ENCODE measurements at regions not wholly inside any gene's neighbourhood (a gene's known extent, or its start where the extent isn't known, plus 50 kb on each side); places are given as distances from the start of the nearest gene placed in this dataset.

DNA sequence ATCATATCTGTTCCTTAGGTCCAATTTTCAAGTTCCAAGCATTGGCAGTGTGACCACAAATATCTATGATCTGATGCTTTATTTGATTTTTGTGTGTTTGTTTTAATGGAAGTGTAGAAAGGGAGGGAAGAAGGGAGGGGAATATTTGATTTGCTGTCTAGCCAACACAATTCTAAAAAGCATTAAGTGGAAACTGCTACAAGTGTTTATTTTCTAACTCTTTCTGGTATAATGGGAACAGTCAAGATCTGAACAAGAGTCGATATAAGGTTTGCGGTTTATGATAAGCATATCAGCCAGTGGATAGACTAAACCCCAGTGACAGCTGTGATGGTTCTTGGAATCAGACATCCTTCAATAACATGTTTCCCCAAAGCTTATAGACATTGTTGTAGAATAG lies 267.8 kb upstream of the SNX7 start:
- Histone ChIP-seq H3K4me3 (ENCODE audit: low read length) (no peak overlapping the region), H4K20me1 (ENCODE audit: low read length) (no peaks in the 10 kb centered on the region), H3K9me2 (replicated peaks; ENCODE audit: low read length) (no peaks in the 10 kb centered on the region), H3K9me3 (ENCODE audit: low read length) (no peaks in the 10 kb centered on the region), H3K4me2 (ENCODE audit: low read length) (no peak overlapping the region), H3K27me3 (ENCODE audit: low read length) (no peaks in the 10 kb centered on the region), H3K9ac (ENCODE audit: low read length) (no peak overlapping the region), H2AFZ (ENCODE audit: low read length) (no peak overlapping the region), H3F3A (ENCODE audit: low read length, unreplicated experiment) (no peaks in the 10 kb centered on the region), H3K4me1 (ENCODE audit: insufficient read depth, low read length) (peaks cover 12% of the 10 kb centered on the region), H3K27ac (ENCODE audit: low read length) (no peak overlapping the region), H3K36me3 (ENCODE audit: low read depth, low read length) (no peaks in the 10 kb centered on the region), H3K79me2 (ENCODE audit: low read length) (no peaks in the 10 kb centered on the region)
- TF ChIP-seq, protein P1, sequence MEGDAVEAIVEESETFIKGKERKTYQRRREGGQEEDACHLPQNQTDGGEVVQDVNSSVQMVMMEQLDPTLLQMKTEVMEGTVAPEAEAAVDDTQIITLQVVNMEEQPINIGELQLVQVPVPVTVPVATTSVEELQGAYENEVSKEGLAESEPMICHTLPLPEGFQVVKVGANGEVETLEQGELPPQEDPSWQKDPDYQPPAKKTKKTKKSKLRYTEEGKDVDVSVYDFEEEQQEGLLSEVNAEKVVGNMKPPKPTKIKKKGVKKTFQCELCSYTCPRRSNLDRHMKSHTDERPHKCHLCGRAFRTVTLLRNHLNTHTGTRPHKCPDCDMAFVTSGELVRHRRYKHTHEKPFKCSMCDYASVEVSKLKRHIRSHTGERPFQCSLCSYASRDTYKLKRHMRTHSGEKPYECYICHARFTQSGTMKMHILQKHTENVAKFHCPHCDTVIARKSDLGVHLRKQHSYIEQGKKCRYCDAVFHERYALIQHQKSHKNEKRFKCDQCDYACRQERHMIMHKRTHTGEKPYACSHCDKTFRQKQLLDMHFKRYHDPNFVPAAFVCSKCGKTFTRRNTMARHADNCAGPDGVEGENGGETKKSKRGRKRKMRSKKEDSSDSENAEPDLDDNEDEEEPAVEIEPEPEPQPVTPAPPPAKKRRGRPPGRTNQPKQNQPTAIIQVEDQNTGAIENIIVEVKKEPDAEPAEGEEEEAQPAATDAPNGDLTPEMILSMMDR (conservative IDR thresholded peaks at IDR 0.05; ENCODE audit: low read depth, low read length): no peak
- TF ChIP-seq EZH2phosphoT487 (IDR thresholded peaks at IDR 0.05; ENCODE audit: borderline replicate concordance, low read length): no peak
- no peak for TF ChIP-seq EZH2 (IDR thresholded peaks at IDR 0.05; ENCODE audit: low read length, unreplicated experiment)
- intact Hi-C loops (cut with micrococcal nuclease): no loop called here
- no TSS peak for BruUV-seq (replicated peaks)
- ChIA-PET POLR2A (ENCODE audit: unreplicated experiment) (no interaction called here), CTCF (no interaction called here)
- DNase-seq: no peak
- ATAC-seq: no peak

DNA sequence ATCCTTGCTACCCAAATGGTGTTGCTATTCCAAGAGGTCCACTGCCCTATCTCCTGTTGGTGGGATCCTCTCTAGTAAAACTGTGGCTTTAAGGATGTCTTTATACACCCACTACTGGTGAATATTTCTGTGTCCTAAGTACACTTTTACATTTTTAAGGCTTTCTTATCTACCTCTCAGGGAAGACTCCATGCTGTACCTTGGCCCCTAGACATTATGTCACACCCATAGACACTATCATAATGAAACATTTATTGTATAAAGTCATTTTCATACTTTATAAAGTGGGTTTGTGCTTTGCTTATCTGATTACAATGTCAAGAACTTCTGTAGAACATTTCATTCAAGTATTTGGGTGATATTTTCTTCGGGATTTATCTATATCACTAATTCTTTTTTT lies 270.3 kb upstream of the SNX7 start:
- no TSS peak for BruUV-seq (replicated peaks)
- CTCF ChIA-PET: no interaction called here
- Histone ChIP-seq H3F3A (ENCODE audit: low read length, unreplicated experiment) (no peaks in the 10 kb centered on the region), H3K9me3 (ENCODE audit: low read length) (no peaks in the 10 kb centered on the region), H3K9me2 (replicated peaks; ENCODE audit: low read length) (no peaks in the 10 kb centered on the region), H3K79me2 (ENCODE audit: low read length) (no peaks in the 10 kb centered on the region), H3K9ac (ENCODE audit: low read length) (no peak overlapping the region), H3K4me3 (ENCODE audit: low read length) (no peak overlapping the region), H2AFZ (ENCODE audit: low read length) (no peak overlapping the region), H3K27ac (ENCODE audit: low read length) (no peak overlapping the region), H3K4me2 (ENCODE audit: low read length) (no peak overlapping the region), H3K4me1 (ENCODE audit: insufficient read depth, low read length) (peaks cover 36% of the 10 kb centered on the region), H3K27me3 (ENCODE audit: low read length) (no peaks in the 10 kb centered on the region), H4K20me1 (ENCODE audit: low read length) (no peaks in the 10 kb centered on the region), H3K36me3 (ENCODE audit: low read depth, low read length) (no peaks in the 10 kb centered on the region)
- ATAC-seq (no peak), DNase-seq (no peak)
- intact Hi-C loops (cut with micrococcal nuclease): no loop called here
- TF ChIP-seq EZH2 (IDR thresholded peaks at IDR 0.05; ENCODE audit: low read length, unreplicated experiment): no peak
- TF ChIP-seq EZH2phosphoT487 (IDR thresholded peaks at IDR 0.05; ENCODE audit: borderline replicate concordance, low read length): no peak
- TF ChIP-seq, protein P1 (conservative IDR thresholded peaks at IDR 0.05; ENCODE audit: low read depth, low read length): no peak
- POLR2A ChIA-PET (ENCODE audit: unreplicated experiment): no interaction called here

DNA sequence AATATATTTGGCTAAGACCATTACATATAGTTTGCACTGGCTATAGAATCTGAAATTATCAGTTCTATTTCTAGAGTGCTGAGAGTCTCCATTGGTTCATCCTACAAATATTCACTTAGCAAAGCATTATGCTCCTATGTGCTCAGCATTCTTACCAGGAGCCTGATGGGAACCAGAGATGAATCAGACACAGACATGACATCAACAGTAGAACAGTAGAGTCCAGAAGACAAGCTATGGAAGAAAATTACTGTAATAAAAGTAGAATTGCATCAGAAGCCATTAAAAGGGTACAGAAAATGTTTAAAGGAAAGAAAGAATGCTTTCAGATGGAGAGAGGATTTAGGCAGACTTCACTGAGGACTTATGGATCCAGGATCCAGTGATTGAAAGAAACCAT lies 271.7 kb upstream of the SNX7 start:
- POLR2A ChIA-PET (ENCODE audit: unreplicated experiment): no interaction called here

More for the DNA sequence above, 271.7 kb upstream of the SNX7 start:
- Histone ChIP-seq H2AFZ (ENCODE audit: low read length) (0 out of 2 replicates have a peak overlapping the region, but pooled peaks have one; percentile 8), H3K9me2 (replicated peaks; ENCODE audit: low read length) (no peaks in the 10 kb centered on the region), H3K9ac (ENCODE audit: low read length) (no peak overlapping the region), H3K4me1 (ENCODE audit: insufficient read depth, low read length) (peaks cover 44% of the 10 kb centered on the region), H3F3A (ENCODE audit: low read length, unreplicated experiment) (no peaks in the 10 kb centered on the region), H4K20me1 (ENCODE audit: low read length) (no peaks in the 10 kb centered on the region), H3K79me2 (ENCODE audit: low read length) (no peaks in the 10 kb centered on the region), H3K27me3 (ENCODE audit: low read length) (no peaks in the 10 kb centered on the region), H3K27ac (ENCODE audit: low read length) (peak overlapping the region; percentile 89), H3K9me3 (ENCODE audit: low read length) (no peaks in the 10 kb centered on the region), H3K4me3 (ENCODE audit: low read length) (no peak overlapping the region), H3K4me2 (ENCODE audit: low read length) (no peak overlapping the region), H3K36me3 (ENCODE audit: low read depth, low read length) (no peaks in the 10 kb centered on the region)
- intact Hi-C loops (cut with micrococcal nuclease): loop anchor here (2.0 kb wide), 1 partner anchor 59 kb away; no protein-coding TSS in a partner anchor
- TF ChIP-seq EZH2phosphoT487 (IDR thresholded peaks at IDR 0.05; ENCODE audit: borderline replicate concordance, low read length) (no peak), EZH2 (IDR thresholded peaks at IDR 0.05; ENCODE audit: low read length, unreplicated experiment) (no peak)
- TF ChIP-seq, protein P1 (conservative IDR thresholded peaks at IDR 0.05; ENCODE audit: low read depth, low read length): no peak
- DNase-seq: no peak
- CTCF ChIA-PET: no interaction called here
- ATAC-seq: no peak
- BruUV-seq (replicated peaks): no TSS peak
